SK-N-SH (cell line): ENCODE measurements at regions not wholly inside any gene's neighbourhood (a gene's known extent, or its start where the extent isn't known, plus 50 kb on each side); places are given as distances from the start of the nearest gene placed in this dataset.

Experiments
- NFIC ChIP-seq: IDR thresholded peaks from 2 replicates; pipeline ENCODE4 v1.4.0; 2012; ENCODE audit warnings: borderline replicate concordance
- TAF1 ChIP-seq: IDR thresholded peaks from 2 replicates; pipeline ENCODE4 v1.6.1; 2012; ENCODE audit warnings: low read depth, mild to moderate bottlenecking, low read length, moderate library complexity, borderline replicate concordance

GRCh38 chr3:158012901-158013300 lies 93.3 kb downstream of the SHOX2 start:
- no peak for TF ChIP-seq TAF1
- TF ChIP-seq NFIC, result no peak
